GM18951 (cell line): ENCODE measurements at regions not wholly inside any gene's neighbourhood (a gene's known extent, or its start where the extent isn't known, plus 50 kb on each side); places are given as distances from the start of the nearest gene placed in this dataset.

Experiments used
- POLR2A ChIP-seq: IDR thresholded peaks from 4 replicates; pipeline ENCODE4 v1.6.1; 2011; ENCODE audit warnings: mild to moderate bottlenecking; ENCODE audit not compliant: insufficient read length, insufficient read depth; ENCODE audit errors: extremely low read depth
- in situ Hi-C: fragments of 300-500 bp; cut with MboI; formaldehyde crosslinking; loops from one replicate; pipeline ENCODE4 v1.12.0; 2022; ENCODE audit warnings: low sequenced_read_pairs, mixed read lengths, inconsistent platforms; ENCODE audit not compliant: unreplicated experiment

DNA sequence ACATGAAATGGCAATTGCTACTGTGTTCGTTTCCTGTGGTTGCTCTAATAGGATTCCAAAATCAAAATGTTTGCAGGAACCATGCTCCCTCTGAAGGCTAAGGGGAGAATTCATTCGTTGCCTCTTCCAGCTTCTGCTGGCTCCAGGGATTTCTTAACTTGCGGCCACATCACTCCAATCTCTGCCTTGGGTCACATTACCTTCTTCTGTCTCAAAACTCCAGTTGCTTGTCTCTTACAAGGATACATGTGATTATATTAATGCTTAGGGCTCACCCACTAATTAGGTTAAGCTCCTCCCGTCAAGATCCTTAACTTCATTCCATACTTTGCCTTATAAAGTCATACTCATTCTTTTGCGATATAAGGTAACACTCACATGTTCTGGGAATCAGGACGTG lies 208.4 kb downstream of the RBM46 start:
- in situ Hi-C loops = loop anchor here (25.0 kb wide), 1 partner anchor 373 kb away; no protein-coding TSS in a partner anchor
- no peak for TF ChIP-seq POLR2A

DNA sequence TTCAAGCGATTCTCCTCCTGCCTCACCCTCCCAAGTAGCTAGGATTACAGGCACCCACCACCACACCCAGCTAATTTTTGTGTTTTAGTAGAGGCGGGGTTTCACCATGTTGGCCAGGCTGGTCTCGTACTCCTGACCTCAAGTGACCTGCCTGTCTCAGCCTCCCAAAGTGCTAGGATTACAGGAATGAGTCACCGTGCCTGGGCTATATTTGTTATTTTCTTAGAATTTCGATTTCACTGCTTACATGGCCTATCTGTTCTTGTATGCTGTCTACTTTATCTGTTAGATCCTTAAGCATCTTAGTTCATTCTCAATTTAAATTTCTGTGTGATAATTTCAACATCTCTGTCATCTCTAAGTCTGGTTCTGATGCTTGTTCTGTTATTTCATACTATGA lies 210.6 kb upstream of the NPY2R start:
- in situ Hi-C loops = loop anchor here (25.0 kb wide), 1 partner anchor 364 kb away; no protein-coding TSS in a partner anchor

DNA sequence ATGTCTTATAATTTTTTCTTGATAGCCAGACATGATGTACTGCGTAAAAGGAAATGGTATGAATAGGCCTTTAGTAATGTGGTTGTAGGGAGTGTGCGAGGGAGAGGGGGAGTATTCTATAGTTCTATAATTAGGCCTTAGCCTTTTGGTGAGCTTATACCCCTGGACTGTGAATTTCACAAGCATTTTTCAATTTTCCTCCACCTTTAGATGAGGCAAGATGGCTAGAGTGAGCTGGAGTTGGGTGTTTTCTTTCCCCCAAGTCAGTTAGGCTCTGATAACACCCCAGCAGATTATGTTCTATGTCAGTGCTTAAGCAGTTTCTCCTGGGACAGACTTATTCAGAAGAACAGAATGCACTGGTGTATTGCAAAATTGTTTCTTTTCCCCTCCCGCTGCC lies 210.2 kb upstream of the NPY2R start:
- in situ Hi-C loops = loop anchor here (25.0 kb wide), 1 partner anchor 364 kb away; no protein-coding TSS in a partner anchor
- no peak for TF ChIP-seq POLR2A

DNA sequence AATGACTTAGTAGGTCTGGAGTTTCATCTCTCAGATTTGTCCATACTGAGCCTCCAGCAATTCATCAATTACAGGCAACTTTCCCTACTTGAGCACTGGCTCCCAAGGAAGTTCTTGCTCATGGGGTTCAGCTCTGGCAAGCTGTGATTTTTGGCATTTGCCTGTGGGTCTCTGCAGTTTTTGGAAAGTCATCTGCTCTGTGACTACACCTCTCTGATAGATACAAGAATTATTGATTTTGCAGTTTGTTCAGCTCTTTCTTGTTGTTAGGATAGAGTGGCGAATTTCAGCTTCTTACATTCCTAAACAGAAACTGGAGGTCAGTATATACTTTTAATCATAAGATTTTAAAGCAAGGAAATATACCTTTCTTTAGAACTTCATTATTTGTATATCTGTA lies 209.7 kb upstream of the NPY2R start:
- in situ Hi-C loops = loop anchor here (25.0 kb wide), 1 partner anchor 364 kb away; no protein-coding TSS in a partner anchor

DNA sequence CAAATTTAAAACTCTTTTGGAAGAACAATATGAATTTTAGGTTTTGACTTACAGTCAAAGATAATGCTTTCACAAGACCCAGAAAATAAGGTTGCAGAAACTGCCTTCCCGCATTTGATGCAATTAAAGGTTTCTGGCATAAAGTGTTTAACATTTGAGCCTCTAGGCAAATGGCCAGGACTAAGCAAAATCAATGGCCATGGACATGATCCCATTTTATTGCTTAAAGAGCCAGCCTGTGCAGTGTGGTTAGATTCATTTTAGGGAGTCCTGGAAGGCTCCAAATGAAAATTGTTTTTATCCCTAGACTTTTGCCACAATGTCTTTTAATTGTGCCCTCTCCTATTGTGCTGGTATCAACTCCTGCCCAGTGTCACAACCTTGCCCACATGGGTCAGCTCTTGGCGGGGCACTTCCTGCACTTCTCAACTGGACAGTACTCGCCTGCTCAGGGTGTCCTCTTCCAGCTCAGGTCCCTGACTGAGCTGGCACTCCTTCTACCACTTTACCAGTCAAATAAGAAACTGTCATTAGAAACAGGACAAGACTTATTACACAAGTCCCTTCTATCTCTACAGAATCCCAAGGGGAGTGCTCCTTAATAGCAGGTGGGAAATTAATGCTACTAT lies 208.4 kb upstream of the NPY2R start:
- in situ Hi-C loops = loop anchor here (25.0 kb wide), 1 partner anchor 362 kb away; no protein-coding TSS in a partner anchor
- TF ChIP-seq POLR2A = no peak

More for the DNA sequence above, 209.7 kb upstream of the NPY2R start:
- no peak for TF ChIP-seq POLR2A

DNA sequence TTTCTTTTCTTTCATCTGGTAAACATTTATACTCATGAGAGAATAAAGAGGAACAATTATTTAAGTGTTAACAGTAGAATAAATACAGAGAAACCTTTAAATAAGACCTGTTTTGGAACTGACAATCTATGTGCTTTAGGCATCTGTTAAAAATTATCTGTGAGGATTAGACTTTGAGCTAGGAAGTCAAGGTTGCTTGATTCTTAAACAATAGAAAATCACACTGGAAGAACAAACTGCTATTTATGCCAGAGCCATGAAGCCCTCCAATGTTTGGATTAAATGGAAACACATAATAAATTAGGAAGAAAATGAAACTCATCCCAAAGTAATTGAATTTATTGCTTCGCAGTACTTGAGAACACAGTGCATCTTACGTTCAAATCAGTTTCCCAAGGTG lies 207.2 kb upstream of the NPY2R start:
- in situ Hi-C loops = no loop called here
- TF ChIP-seq POLR2A = no peak

DNA sequence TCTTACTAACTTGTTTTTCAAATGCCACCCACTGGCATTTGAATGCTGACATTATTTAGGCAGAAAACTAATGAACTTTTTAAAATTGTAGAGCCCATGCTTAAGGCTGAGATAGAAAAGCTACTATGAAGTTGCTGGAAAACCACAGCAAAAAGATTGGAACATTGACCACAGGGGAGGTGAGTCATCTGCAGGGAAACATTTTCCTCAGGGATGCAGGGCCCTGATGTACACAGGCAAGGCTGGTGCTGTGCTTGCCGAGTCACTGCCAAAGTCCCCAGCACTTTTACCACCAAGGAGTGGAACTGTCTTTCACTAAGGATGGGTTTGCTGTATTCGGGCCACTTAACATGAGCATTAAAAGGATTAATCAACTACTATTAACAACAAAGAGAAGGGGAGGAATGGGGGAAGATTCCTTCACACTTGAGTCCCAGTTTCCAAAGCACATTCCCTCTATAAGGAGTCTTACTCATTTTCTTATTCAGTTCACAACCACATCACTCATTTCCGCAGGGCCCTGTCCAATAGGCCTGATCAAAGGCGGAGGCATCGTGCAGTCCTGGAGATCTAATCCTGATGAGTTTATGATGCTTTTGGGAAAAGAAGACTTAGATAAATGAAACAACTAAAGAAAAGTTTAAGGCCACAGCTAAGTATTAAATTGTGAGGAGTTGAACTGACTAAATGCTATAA lies 202.9 kb upstream of the NPY2R start:
- TF ChIP-seq POLR2A = no peak
- in situ Hi-C loops = no loop called here

DNA sequence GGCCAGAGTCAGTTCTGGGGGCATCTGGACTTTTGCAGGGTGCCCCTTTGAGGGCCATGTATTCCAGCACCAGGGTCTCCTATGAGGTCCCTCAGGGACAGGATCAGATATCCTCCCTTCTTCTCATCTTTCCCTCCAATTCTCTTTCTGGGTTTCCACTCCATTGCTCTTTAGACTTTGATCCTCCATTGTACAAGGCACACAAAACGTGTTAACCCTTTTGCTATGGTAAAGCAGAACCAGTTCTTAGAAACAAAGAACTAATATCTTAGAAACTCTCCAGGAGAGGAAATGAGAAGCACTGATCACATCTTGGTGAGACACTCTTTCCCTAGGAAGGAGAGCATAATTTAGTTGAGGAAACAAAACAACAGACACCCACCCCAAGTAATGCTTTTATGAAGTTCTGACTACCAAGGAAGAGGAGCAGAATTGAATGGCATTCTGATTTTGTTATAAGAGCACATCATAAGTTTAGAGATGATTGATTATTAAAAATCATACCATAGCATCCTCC lies 200.7 kb upstream of the NPY2R start:
- in situ Hi-C loops = no loop called here
- TF ChIP-seq POLR2A = no peak

DNA sequence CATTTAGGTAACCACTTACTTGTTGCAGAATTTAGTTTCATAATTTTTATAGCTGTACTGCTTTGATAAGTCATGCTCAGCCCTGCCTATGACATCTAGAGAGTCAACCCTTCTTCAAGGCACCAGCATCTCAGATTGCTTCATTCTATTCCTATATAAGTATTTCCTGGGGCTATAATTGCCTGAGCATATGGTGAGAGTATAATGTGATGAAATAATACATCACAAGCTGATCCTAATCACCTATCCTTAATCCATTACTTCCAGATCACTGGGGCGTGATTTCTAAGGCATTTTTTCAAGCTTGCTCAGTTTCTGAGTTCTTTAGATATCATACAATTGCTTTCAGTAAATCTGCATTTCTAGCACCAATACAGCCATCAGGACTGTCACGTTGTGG lies 200.0 kb upstream of the NPY2R start:
- in situ Hi-C loops = no loop called here
- TF ChIP-seq POLR2A = no peak

DNA sequence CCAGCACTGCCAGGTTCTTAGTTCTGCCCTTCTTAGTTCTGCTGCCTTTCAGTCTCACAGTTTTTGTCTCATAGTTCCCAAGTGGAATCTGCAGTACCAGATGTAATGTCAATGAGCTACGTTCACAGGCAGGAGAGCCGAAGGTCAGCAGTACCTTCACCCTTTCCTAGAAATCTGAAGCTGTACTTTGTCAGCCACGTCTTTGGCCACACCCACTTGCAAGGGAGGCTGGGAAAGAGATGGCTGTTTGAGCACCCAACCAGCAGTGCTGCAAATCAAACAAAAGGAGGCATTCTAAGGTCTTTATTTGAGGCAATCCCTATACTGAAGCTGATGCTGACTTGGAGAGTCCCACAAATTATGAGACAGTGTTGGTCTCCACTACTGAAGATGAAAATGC lies 199.1 kb upstream of the NPY2R start:
- no peak for TF ChIP-seq POLR2A
- in situ Hi-C loops = no loop called here

DNA sequence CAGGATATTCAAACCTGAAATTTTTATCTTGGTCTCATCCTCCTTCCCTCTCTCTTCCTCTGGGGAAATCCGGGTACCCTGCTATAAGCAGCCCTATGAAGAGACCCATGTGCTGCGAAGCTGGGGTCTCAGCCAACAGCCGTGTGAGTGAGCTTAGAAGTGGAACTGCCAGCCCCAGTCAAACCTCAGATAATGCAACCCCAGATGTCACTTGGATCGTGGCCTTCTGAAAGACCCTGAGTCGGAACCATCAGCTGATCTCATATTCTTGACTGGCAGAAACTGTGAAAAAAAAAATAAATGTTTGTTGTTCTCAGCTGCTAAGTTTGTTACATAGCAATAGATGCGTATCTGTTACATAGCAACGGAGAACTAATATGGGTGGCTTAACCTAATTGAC lies 198.1 kb upstream of the NPY2R start:
- in situ Hi-C loops = no loop called here

DNA sequence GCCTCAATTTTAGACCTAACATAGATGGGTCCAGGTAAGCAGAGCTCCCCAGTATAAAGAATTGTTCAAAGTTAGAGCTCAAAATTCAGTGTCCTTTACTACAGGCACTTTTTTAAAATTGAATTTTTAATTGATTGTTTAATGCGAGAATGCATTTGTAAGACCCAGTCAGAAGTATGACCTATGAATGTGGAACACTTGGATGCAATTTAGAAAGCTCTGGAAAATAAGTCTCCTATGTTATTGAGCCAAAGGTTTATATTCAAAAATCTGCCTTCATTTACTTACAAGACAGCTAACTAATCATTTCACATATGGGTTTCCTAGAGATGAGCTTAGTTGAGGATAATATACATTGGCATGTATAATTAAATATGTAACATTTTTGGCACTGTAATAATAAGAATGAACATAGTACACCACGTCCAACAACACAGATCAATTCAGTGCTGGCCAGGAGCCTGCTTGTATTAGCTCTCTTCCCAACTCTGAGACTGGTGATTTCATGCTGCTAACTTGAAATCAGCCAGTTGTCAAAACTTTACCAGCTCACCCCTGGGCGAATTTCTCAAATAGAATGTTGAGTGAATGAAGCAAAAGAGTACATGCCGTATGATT lies 197.2 kb upstream of the NPY2R start:
- TF ChIP-seq POLR2A = no peak
- in situ Hi-C loops = no loop called here

More for the DNA sequence above, 198.1 kb upstream of the NPY2R start:
- TF ChIP-seq POLR2A = no peak

DNA sequence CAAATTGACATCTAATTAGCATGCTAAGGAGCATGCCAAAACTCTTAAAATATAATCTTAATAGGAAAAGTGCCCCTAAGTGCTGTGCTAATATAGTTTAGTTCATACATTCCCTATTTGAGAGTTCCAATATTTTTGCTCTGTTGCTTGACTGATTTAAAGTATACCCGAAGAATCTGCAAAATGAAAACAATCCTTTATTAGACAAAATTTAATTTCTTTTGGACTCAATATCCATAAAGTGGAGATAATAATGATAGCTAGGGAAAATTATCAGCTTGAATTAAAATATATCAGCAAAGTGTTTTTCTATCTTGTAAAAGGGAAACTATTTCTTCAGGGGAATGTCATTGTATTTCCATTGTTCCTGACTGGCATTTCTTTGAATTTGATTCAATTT lies 196.0 kb upstream of the NPY2R start:
- in situ Hi-C loops = no loop called here
- TF ChIP-seq POLR2A = no peak
